K562 (cell line): ENCODE measurements at regions not wholly inside any gene's neighbourhood (a gene's known extent, or its start where the extent isn't known, plus 50 kb on each side); places are given as distances from the start of the nearest gene placed in this dataset.

ENCODE experiments used
- ATAC-seq: fragments of 200-7000 bp; cut with Tn5 transposase; 3 replicates; pipeline ENCODE4 v1.9.1; 2020; ENCODE audit warnings: moderate library complexity
- BruUV-seq: library from RNA; stranded (reverse); fragments of 400-500 nt; replicated peaks from 2 replicates; lab custom pipeline; 2021; lab: Mats Ljungman, UMichigan
- CTCF ChIA-PET: fragments of 300-600 bp; formaldehyde crosslinking; extraction: SDS; loops from one replicate; lab custom pipeline; 2021; ENCODE audit warnings: low intra/inter-chr PET ratio; lab: Yijun Ruan, JAX
- POLR2A ChIA-PET: fragments of 300-600, 350-650 bp; sonication (Branson Sonifier 250); formaldehyde crosslinking; extraction: SDS; loops from one replicate; lab custom pipeline; 2021; ENCODE audit warnings: antibody characterized with exemption, inconsistent platforms; lab: Yijun Ruan, JAX
- DNase-seq, 4 experiments: peaks; one replicate each; pipeline versions ENCODE4 v3.0.0 to v3.0.0-alpha.2; 2011 to 2018; ENCODE audit warnings: low spot score in 3 of 4, mixed read lengths in 3 of 4; ENCODE audit errors: extremely low read depth in 1 of 4
- FAIRE-seq: peaks from 2 replicates; lab custom pipeline; 2011; peaks lifted over from hg19 to GRCh38; lab: Jason Lieb, UNC
- H2AFZ ChIP-seq: 2 replicates; pipeline ENCODE4 v1.6.0; 2011; ENCODE audit warnings: low read depth, low read length, control low read depth, inconsistent platforms
- H3K27ac ChIP-seq: fragments of 200-600 bp; 3 replicates; pipeline ENCODE4 v1.8.0; 2011; ENCODE audit warnings: low read depth, mild to moderate bottlenecking, control low read depth, inconsistent platforms, low read length, moderate library complexity, mixed read lengths; ENCODE audit errors: extremely low read depth
- H3K27me3 ChIP-seq, 2 experiments: fragments of 300-600 bp in 1 of 2; 2 replicates in 1 of 2; 3 replicates in 1 of 2; pipeline versions ENCODE4 v1.6.0 to v1.8.0; 2011; ENCODE audit warnings: inconsistent platforms in 2 of 2, low read length in 2 of 2, mild to moderate bottlenecking in 1 of 2, mixed read lengths in 1 of 2, moderate library complexity in 1 of 2; ENCODE audit not compliant: control insufficient read depth in 2 of 2, insufficient read depth in 2 of 2
- H3K36me3 ChIP-seq: fragments of 300-600 bp; 3 replicates; pipeline ENCODE4 v1.8.0; 2011; ENCODE audit warnings: mild to moderate bottlenecking, low read length, inconsistent platforms; ENCODE audit not compliant: control insufficient read depth, insufficient read depth
- H3K4me1 ChIP-seq, 2 experiments: fragments of 200-600 bp in 1 of 2; replicated peaks in 1 of 2; 2 replicates in 1 of 2; 3 replicates in 1 of 2; pipeline versions ENCODE4 v1.5.1 to v1.8.0; 2011; ENCODE audit warnings: inconsistent platforms in 2 of 2, low read length in 2 of 2, mild to moderate bottlenecking in 1 of 2, mixed read lengths in 1 of 2, moderate library complexity in 1 of 2; ENCODE audit not compliant: control insufficient read depth in 2 of 2, insufficient read depth in 2 of 2
- H3K4me2 ChIP-seq: 2 replicates; pipeline ENCODE4 v1.6.1; 2011; ENCODE audit warnings: low read length, control low read depth, inconsistent platforms, mixed read lengths; ENCODE audit not compliant: insufficient read depth
- H3K4me3 ChIP-seq: fragments of 200-600 bp; sonication (generic), shearing (Covaris generic); 2 replicates; pipeline ENCODE4 v1.5.1; 2016; ENCODE audit warnings: control low read depth, inconsistent platforms
- H3K79me2 ChIP-seq: fragments of 200-600 bp; 3 replicates; pipeline ENCODE4 v1.8.0; 2011; ENCODE audit warnings: low read length, inconsistent platforms; ENCODE audit not compliant: control insufficient read depth, insufficient read depth
- H3K9ac ChIP-seq, 2 experiments: 2 replicates each; pipeline versions ENCODE4 v1.6.0 to v1.6.1; 2011; ENCODE audit warnings: low read depth in 2 of 2, low read length in 2 of 2, control low read depth in 1 of 2, inconsistent platforms in 1 of 2, mild to moderate bottlenecking in 1 of 2, mixed read lengths in 1 of 2; ENCODE audit not compliant: insufficient read depth in 1 of 2
- H3K9me1 ChIP-seq: one replicate; pipeline ENCODE4 v1.6.0; 2011; ENCODE audit warnings: inconsistent platforms, mild to moderate bottlenecking, low read length, moderate library complexity; ENCODE audit not compliant: control insufficient read depth, insufficient read depth
- H3K9me3 ChIP-seq: replicated peaks from 2 replicates; pipeline ENCODE4 v1.5.1; 2011; ENCODE audit warnings: low read depth, low read length, inconsistent platforms; ENCODE audit not compliant: control insufficient read depth, insufficient read depth
- H4K20me1 ChIP-seq: replicated peaks from 2 replicates; pipeline ENCODE4 v1.6.1; 2011; ENCODE audit warnings: low read length, inconsistent platforms, mixed read lengths; ENCODE audit not compliant: control insufficient read depth, insufficient read depth
- CBFA2T2 ChIP-seq: fragments of 450-650 bp; conservative IDR thresholded peaks from 2 replicates; pipeline ENCODE4 v1.6.1; 2017; ENCODE audit warnings: mild to moderate bottlenecking
- ETV5 ChIP-seq: sonication (generic); formaldehyde crosslinking; IDR thresholded peaks from 2 replicates; pipeline ENCODE4 v1.4.0; 2020; ENCODE audit warnings: low read depth, mild to moderate bottlenecking, missing genetic modification reagents
- KAT7 ChIP-seq: sonication (generic); formaldehyde crosslinking; IDR thresholded peaks from 2 replicates; pipeline ENCODE4 v1.8.0; 2022; ENCODE audit warnings: missing genetic modification reagents, mild to moderate bottlenecking, borderline replicate concordance
- KHSRP ChIP-seq: fragments of 450-650 bp; IDR thresholded peaks from 2 replicates; pipeline ENCODE4 v1.6.1; 2017
- POLR2G ChIP-seq: fragments of 200-400 bp; formaldehyde crosslinking; IDR thresholded peaks from 2 replicates; pipeline ENCODE4 v1.6.1; 2017; ENCODE audit warnings: low read depth, mild to moderate bottlenecking, antibody characterized with exemption, low read length, moderate library complexity
- RBBP5 ChIP-seq: fragments of 200-600 bp; sonication (generic); IDR thresholded peaks from 2 replicates; pipeline ENCODE4 v1.6.1; 2012; ENCODE audit warnings: borderline replicate concordance, mild to moderate bottlenecking, low read length, control low read depth, inconsistent platforms; ENCODE audit not compliant: insufficient read depth, poor library complexity, severe bottlenecking
- SAP30 ChIP-seq: fragments of 200-600 bp; sonication (generic); IDR thresholded peaks from 2 replicates; pipeline ENCODE4 v1.6.1; 2012; ENCODE audit warnings: borderline replicate concordance, low read depth, mild to moderate bottlenecking, moderate library complexity, low read length, control low read depth, inconsistent platforms; ENCODE audit not compliant: insufficient read depth, poor library complexity, severe bottlenecking
- SRSF9 ChIP-seq: fragments of 200-400 bp; formaldehyde crosslinking; IDR thresholded peaks from 2 replicates; pipeline ENCODE4 v1.6.1; 2017; ENCODE audit warnings: low read depth, low read length, borderline replicate concordance
- SUPT5H ChIP-seq: fragments of 450-650 bp; IDR thresholded peaks from 2 replicates; pipeline ENCODE4 v1.6.1; 2016
- USF1 ChIP-seq: sonication (generic); formaldehyde crosslinking; IDR thresholded peaks from 2 replicates; pipeline ENCODE4 v1.9.0; 2022; ENCODE audit warnings: mild to moderate bottlenecking, missing genetic modification reagents
- ZKSCAN1 ChIP-seq: fragments of 150-350 bp; IDR thresholded peaks from 2 replicates; pipeline ENCODE4 v1.6.1; 2016; ENCODE audit warnings: low read depth, low read length
- ZNF133 ChIP-seq: fragments of 250-450 bp; sonication (Bioruptor Pico); IDR thresholded peaks from 2 replicates; pipeline ENCODE4 v1.4.0; 2020; ENCODE audit warnings: mild to moderate bottlenecking
- WGBS: fragments of 100-300 bp; shearing (Covaris generic); methylation state at CpG from one replicate; pipeline ENCODE4 v1.1.6; 2016; ENCODE audit warnings: low coverage, mixed read lengths; ENCODE audit not compliant: insufficient coverage; ENCODE audit errors: missing lambda C conversion rate; 5-methylcytosine and 5-hydroxymethylcytosine counted together
- in situ Hi-C: fragments of 300-500 bp; cut with MboI; formaldehyde crosslinking; loops from 4 replicates; pipeline ENCODE4 v1.15.0; 2018; ENCODE audit warnings: inconsistent platforms, mixed read lengths
- intact Hi-C: fragments of 100-400 bp; cut with micrococcal nuclease; formaldehyde crosslinking; loops from 2 replicates; pipeline ENCODE4 v1.14.2; 2022
- TF ChIP-seq, protein P1 (sequence below), 2 experiments: fragments of 450-650 bp in 1 of 2; IDR thresholded peaks; 2 replicates each; pipeline ENCODE4 v1.6.1; 2011 to 2017; ENCODE audit warnings: low read depth in 2 of 2, antibody characterized with exemption in 1 of 2, borderline replicate concordance in 1 of 2, low read length in 1 of 2, mild to moderate bottlenecking in 1 of 2, mixed read lengths in 1 of 2; ENCODE audit not compliant: control insufficient read depth in 1 of 2

DNA sequence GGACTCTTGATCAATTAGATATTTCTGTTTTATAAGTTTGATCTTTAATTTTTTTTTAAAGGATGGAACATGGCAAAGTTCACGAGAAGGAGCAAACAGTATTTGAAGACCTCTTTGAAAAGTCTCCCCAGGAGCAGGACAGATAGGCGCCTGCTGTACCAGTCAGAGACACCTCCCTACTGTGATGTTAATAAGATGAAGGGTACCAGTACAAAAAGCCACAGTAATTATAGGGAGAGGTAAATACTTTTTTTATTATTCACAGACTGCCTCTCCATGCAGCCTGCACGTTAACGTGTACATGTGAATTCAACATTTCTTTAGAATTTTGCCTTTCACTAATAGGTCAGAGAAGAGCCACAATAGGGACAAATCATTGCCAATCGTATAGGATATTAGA, 146.5 kb upstream of the CDH6 start:
- no peaks in the 10 kb centered on the region for H3K9me1 ChIP-seq
- no peak for ATAC-seq
- in situ Hi-C loops, result no loop called here
- DNase-seq, result no peak
- no peak overlapping the region for H3K4me3 ChIP-seq
- H3K36me3 ChIP-seq, result no peaks in the 10 kb centered on the region
- no peaks in the 10 kb centered on the region for H3K4me1 ChIP-seq
- H3K4me2 ChIP-seq, result no peak overlapping the region
- no peak overlapping the region for H2AFZ ChIP-seq
- H3K27me3 ChIP-seq, result no peaks in the 10 kb centered on the region
- no TSS peak for BruUV-seq
- ChIA-PET POLR2A (no interaction called here), CTCF (no interaction called here)
- H3K27ac ChIP-seq, result no peak overlapping the region
- intact Hi-C loops, result no loop called here
- 2% methylated on average over 5 of the region's 5 CpGs for WGBS
- FAIRE-seq, result no peak
- TF ChIP-seq, protein P1, sequence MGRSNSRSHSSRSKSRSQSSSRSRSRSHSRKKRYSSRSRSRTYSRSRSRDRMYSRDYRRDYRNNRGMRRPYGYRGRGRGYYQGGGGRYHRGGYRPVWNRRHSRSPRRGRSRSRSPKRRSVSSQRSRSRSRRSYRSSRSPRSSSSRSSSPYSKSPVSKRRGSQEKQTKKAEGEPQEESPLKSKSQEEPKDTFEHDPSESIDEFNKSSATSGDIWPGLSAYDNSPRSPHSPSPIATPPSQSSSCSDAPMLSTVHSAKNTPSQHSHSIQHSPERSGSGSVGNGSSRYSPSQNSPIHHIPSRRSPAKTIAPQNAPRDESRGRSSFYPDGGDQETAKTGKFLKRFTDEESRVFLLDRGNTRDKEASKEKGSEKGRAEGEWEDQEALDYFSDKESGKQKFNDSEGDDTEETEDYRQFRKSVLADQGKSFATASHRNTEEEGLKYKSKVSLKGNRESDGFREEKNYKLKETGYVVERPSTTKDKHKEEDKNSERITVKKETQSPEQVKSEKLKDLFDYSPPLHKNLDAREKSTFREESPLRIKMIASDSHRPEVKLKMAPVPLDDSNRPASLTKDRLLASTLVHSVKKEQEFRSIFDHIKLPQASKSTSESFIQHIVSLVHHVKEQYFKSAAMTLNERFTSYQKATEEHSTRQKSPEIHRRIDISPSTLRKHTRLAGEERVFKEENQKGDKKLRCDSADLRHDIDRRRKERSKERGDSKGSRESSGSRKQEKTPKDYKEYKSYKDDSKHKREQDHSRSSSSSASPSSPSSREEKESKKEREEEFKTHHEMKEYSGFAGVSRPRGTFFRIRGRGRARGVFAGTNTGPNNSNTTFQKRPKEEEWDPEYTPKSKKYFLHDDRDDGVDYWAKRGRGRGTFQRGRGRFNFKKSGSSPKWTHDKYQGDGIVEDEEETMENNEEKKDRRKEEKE (IDR thresholded peaks at IDR 0.05; ENCODE audit: borderline replicate concordance in 1 of 2, control insufficient read depth in 1 of 2, low read depth in 2 of 2, low read length in 1 of 2), result no peak
- no peaks in the 10 kb centered on the region for H3K79me2 ChIP-seq
- no peak overlapping the region for H3K9ac ChIP-seq
- H3K9me3 ChIP-seq, result no peaks in the 10 kb centered on the region
- H4K20me1 ChIP-seq, result no peaks in the 10 kb centered on the region

- Histone ChIP-seq H3K4me1 (no peaks in the 10 kb centered on the region), H3K9me3 (no peaks in the 10 kb centered on the region), H2AFZ (no peak overlapping the region), H3K27me3 (no peaks in the 10 kb centered on the region), H3K9me1 (no peaks in the 10 kb centered on the region), H3K79me2 (no peaks in the 10 kb centered on the region), H3K4me2 (no peak overlapping the region), H3K9ac (no peak overlapping the region), H4K20me1 (no peaks in the 10 kb centered on the region), H3K27ac (no peak overlapping the region), H3K4me3 (no peak overlapping the region), H3K36me3 (no peaks in the 10 kb centered on the region)
- in situ Hi-C loops (no loop called here), intact Hi-C loops (no loop called here)
- DNase-seq, result no peak
- ChIA-PET POLR2A (no interaction called here), CTCF (no interaction called here)
- BruUV-seq, result no TSS peak
- no peak for FAIRE-seq
- WGBS, result 2% methylated on average over 4 of the region's 4 CpGs
- no peak for ATAC-seq
- TF ChIP-seq RBBP5, result no peak
- TF ChIP-seq ZKSCAN1, result no peak
- TF ChIP-seq SUPT5H, result no peak
- no peak for TF ChIP-seq KHSRP
- no peak for TF ChIP-seq SRSF9
- TF ChIP-seq USF1, result no peak
- TF ChIP-seq POLR2G, result no peak
- TF ChIP-seq ZNF133 (CRISPR knock-in tag), result no peak
- no peak for TF ChIP-seq KAT7 (CRISPR knock-in tag)
- TF ChIP-seq CBFA2T2, result no peak
- TF ChIP-seq ETV5 (CRISPR knock-in tag), result no peak
- no peak for TF ChIP-seq SAP30
These were observed 157.1 kb upstream of the CDH6 start for GRCh38 chr5:31036411-31036810.
